Loucy (cell line): ENCODE measurements at regions not wholly inside any gene's neighbourhood (a gene's known extent, or its start where the extent isn't known, plus 50 kb on each side); places are given as distances from the start of the nearest gene placed in this dataset.
"Not testable (repeated sequence)": the region's sequence is repeated elsewhere in the genome, so short reads cannot be mapped to it uniquely, and the experiment has no call there.

ENCODE experiments used
- H2AFZ ChIP-seq: fragments of 200-600 bp; sonication (generic); 2 replicates; pipeline ENCODE4 v1.6.0; 2016; ENCODE audit warnings: antibody characterized with exemption, mild to moderate bottlenecking, low read length, moderate library complexity
- H3F3A ChIP-seq: fragments of 200-600 bp; 2 replicates; pipeline ENCODE4 v1.6.0; 2016; ENCODE audit warnings: antibody characterized with exemption, low read depth, mild to moderate bottlenecking
- H3K27me3 ChIP-seq: fragments of 200-600 bp; sonication (generic); 2 replicates; pipeline ENCODE4 v1.6.1; 2014; ENCODE audit warnings: low read length, mild to moderate bottlenecking; ENCODE audit not compliant: insufficient read depth, poor library complexity, severe bottlenecking
- H3K36me3 ChIP-seq: fragments of 200-600 bp; sonication (generic); 2 replicates; pipeline ENCODE4 v1.6.1; 2016; ENCODE audit warnings: low read length; ENCODE audit not compliant: insufficient read depth
- H3K4me1 ChIP-seq: fragments of 200-600 bp; sonication (generic); 2 replicates; pipeline ENCODE4 v1.5.1; 2014; ENCODE audit warnings: low read length, mild to moderate bottlenecking; ENCODE audit not compliant: insufficient read depth, poor library complexity, severe bottlenecking
- H3K4me2 ChIP-seq: fragments of 200-600 bp; sonication (generic); 2 replicates; pipeline ENCODE4 v1.6.0; 2014; ENCODE audit warnings: antibody characterized with exemption, low read length, low read depth, mild to moderate bottlenecking; ENCODE audit not compliant: poor library complexity, severe bottlenecking
- H3K4me3 ChIP-seq: fragments of 200-600 bp; sonication (generic); 2 replicates; pipeline ENCODE4 v1.5.1; 2014; ENCODE audit warnings: low read length, mild to moderate bottlenecking, mixed read lengths; ENCODE audit not compliant: poor library complexity, severe bottlenecking
- H3K79me2 ChIP-seq: fragments of 200-600 bp; sonication (generic); 2 replicates; pipeline ENCODE4 v1.6.1; 2014; ENCODE audit warnings: low read length; ENCODE audit not compliant: insufficient read depth
- H3K9ac ChIP-seq: fragments of 200-600 bp; sonication (generic); 2 replicates; pipeline ENCODE4 v1.6.0; 2014; ENCODE audit warnings: mild to moderate bottlenecking, low read depth, low read length, moderate library complexity; ENCODE audit not compliant: poor library complexity, severe bottlenecking
- H3K9me2 ChIP-seq: fragments of 200-600 bp; sonication (generic); replicated peaks from 2 replicates; pipeline ENCODE4 v1.6.1; 2016; ENCODE audit warnings: low read depth, low read length, mixed read lengths
- H3K9me3 ChIP-seq: fragments of 200-600 bp; sonication (generic); 2 replicates; pipeline ENCODE4 v1.6.1; 2014; ENCODE audit warnings: mild to moderate bottlenecking, antibody characterized with exemption, low read length, low read depth; ENCODE audit not compliant: insufficient read depth
- H4K20me1 ChIP-seq: fragments of 200-600 bp; sonication (generic); 2 replicates; pipeline ENCODE4 v1.6.0; 2014; ENCODE audit warnings: antibody characterized with exemption, low read length, mild to moderate bottlenecking; ENCODE audit not compliant: insufficient read depth, poor library complexity, severe bottlenecking
- CTCF ChIP-seq: fragments of 200-600 bp; sonication (generic); conservative IDR thresholded peaks from 2 replicates; pipeline ENCODE4 v1.5.1; 2014; ENCODE audit warnings: mild to moderate bottlenecking, antibody characterized with exemption, low read length
- EZH2phosphoT487 ChIP-seq: fragments of 200-600 bp; IDR thresholded peaks from 2 replicates; pipeline ENCODE4 v1.6.1; 2018; ENCODE audit warnings: antibody characterized with exemption, mild to moderate bottlenecking, moderate library complexity, borderline replicate concordance

- H3F3A ChIP-seq, result no peaks in the 10 kb centered on the region
- H4K20me1 ChIP-seq, result no peaks in the 10 kb centered on the region
- H3K9ac ChIP-seq, result no peak overlapping the region
These were observed 470.0 kb upstream of the FSIP2 start for GRCh38 chr2:185268651-185269050.

GRCh38 chr2:185274718-185275484, 463.7 kb upstream of the FSIP2 start:
- TF ChIP-seq CTCF, result no peak
- no peak for TF ChIP-seq EZH2phosphoT487

More at GRCh38 chr2:185268651-185269050, 470.0 kb upstream of the FSIP2 start:
- Histone ChIP-seq H3K9me2 (no peaks in the 10 kb centered on the region), H3K9me3 (no peaks in the 10 kb centered on the region), H3K79me2 (no peaks in the 10 kb centered on the region), H3K36me3 (no peaks in the 10 kb centered on the region), H3K27me3 (no peaks in the 10 kb centered on the region), H3K4me1 (no peaks in the 10 kb centered on the region), H3K4me2 (no peak overlapping the region), H2AFZ (no peak overlapping the region), H3K4me3 (no peak overlapping the region)
- no peak for TF ChIP-seq CTCF
- no peak for TF ChIP-seq EZH2phosphoT487

GRCh38 chr2:185275979-185276378, 462.6 kb upstream of the FSIP2 start:
- H3K9ac ChIP-seq, H3K9me2 ChIP-seq, H3K9me3 ChIP-seq, H3K79me2 ChIP-seq, H3K4me2 ChIP-seq, H2AFZ ChIP-seq, H3K4me1 ChIP-seq, H4K20me1 ChIP-seq, H3F3A ChIP-seq, H3K4me3 ChIP-seq, H3K36me3 ChIP-seq, H3K27me3 ChIP-seq: not testable (repeated sequence)

More at GRCh38 chr2:185274718-185275484, 463.7 kb upstream of the FSIP2 start:
- H3K27me3 ChIP-seq, result no peaks in the 10 kb centered on the region
- H3K9me3 ChIP-seq, result no peaks in the 10 kb centered on the region
- no peak overlapping the region for H3K9ac ChIP-seq
- H3F3A ChIP-seq, result no peaks in the 10 kb centered on the region
- no peaks in the 10 kb centered on the region for H3K36me3 ChIP-seq
- H4K20me1 ChIP-seq, result no peaks in the 10 kb centered on the region
- no peak overlapping the region for H3K4me2 ChIP-seq
- H2AFZ ChIP-seq, result no peak overlapping the region
- H3K4me1 ChIP-seq, result no peaks in the 10 kb centered on the region
- H3K79me2 ChIP-seq, result no peaks in the 10 kb centered on the region
- no peaks in the 10 kb centered on the region for H3K9me2 ChIP-seq
- H3K4me3 ChIP-seq, result no peak overlapping the region

GRCh38 chr2:185278761-185279160, 459.8 kb upstream of the FSIP2 start:
- H3K4me1 ChIP-seq, result no peaks in the 10 kb centered on the region
- H2AFZ ChIP-seq, result no peak overlapping the region
- H3K4me3 ChIP-seq, result no peak overlapping the region
- H3F3A ChIP-seq, result no peaks in the 10 kb centered on the region
- no peak overlapping the region for H3K4me2 ChIP-seq
- no peaks in the 10 kb centered on the region for H3K36me3 ChIP-seq
- H3K9me3 ChIP-seq, result no peaks in the 10 kb centered on the region
- H3K9ac ChIP-seq, result no peak overlapping the region
- no peaks in the 10 kb centered on the region for H3K9me2 ChIP-seq
- TF ChIP-seq CTCF (no peak), EZH2phosphoT487 (no peak)
- H3K27me3 ChIP-seq, result no peaks in the 10 kb centered on the region
- H4K20me1 ChIP-seq, result no peaks in the 10 kb centered on the region
- no peaks in the 10 kb centered on the region for H3K79me2 ChIP-seq
